Loucy (cell line): ENCODE measurements at regions not wholly inside any gene's neighbourhood (a gene's known extent, or its start where the extent isn't known, plus 50 kb on each side); places are given as distances from the start of the nearest gene placed in this dataset.

Experiments
- CTCF ChIP-seq: fragments of 200-600 bp; sonication (generic); conservative IDR thresholded peaks from 2 replicates; pipeline ENCODE4 v1.5.1; 2014; ENCODE audit warnings: mild to moderate bottlenecking, antibody characterized with exemption, low read length
- EZH2phosphoT487 ChIP-seq: fragments of 200-600 bp; IDR thresholded peaks from 2 replicates; pipeline ENCODE4 v1.6.1; 2018; ENCODE audit warnings: antibody characterized with exemption, mild to moderate bottlenecking, moderate library complexity, borderline replicate concordance

- no peak for TF ChIP-seq CTCF
- no peak for TF ChIP-seq EZH2phosphoT487
These were observed 816.6 kb upstream of the CDH6 start for GRCh38 chr5:30376848-30377247.
